B cell (primary cell): ENCODE measurements at regions not wholly inside any gene's neighbourhood (a gene's known extent, or its start where the extent isn't known, plus 50 kb on each side); places are given as distances from the start of the nearest gene placed in this dataset.

Source experiments
- ATAC-seq: fragments of 200-7000 bp; cut with Tn5 transposase; one replicate; pipeline ENCODE4 v1.10.0; 2021; ENCODE audit warnings: low read depth, mild to moderate bottlenecking, moderate number of reproducible peaks, moderate library complexity
- CTCF ChIA-PET: fragments of 350-600 bp; sonication (Branson Sonifier 250); formaldehyde crosslinking; loops from one replicate; lab custom pipeline; 2021; ENCODE audit warnings: antibody characterized with exemption, inconsistent platforms; lab: Charles Lee
- POLR2A ChIA-PET: fragments of 350-600 bp; sonication (Branson Sonifier 250); formaldehyde crosslinking; loops from one replicate; lab custom pipeline; 2021; ENCODE audit warnings: antibody characterized with exemption; lab: Charles Lee
- DNase-seq: peaks from one replicate; pipeline ENCODE4 v3.0.0; 2013
- H2AFZ ChIP-seq: 2 replicates; pipeline ENCODE4 v1.6.1; 2012; ENCODE audit warnings: mild to moderate bottlenecking, low read depth, low read length; ENCODE audit not compliant: insufficient read depth, poor library complexity, severe bottlenecking
- H3K27ac ChIP-seq, 2 donors: 1 replicate in 1 of 2; 2 replicates in 1 of 2; pipeline ENCODE4 v1.5.1; 2012 to 2013; ENCODE audit warnings: low read length in 2 of 2, mild to moderate bottlenecking in 2 of 2, moderate library complexity in 1 of 2
- H3K27me3 ChIP-seq, 4 experiments: fragments of 200-600 bp in 1 of 4; sonication (generic) in 1 of 4; replicated peaks in 1 of 4; 1 replicate in 2 of 4; 2 replicates in 2 of 4; pipeline versions ENCODE4 v1.6.1 to v1.7.0; 2013 to 2016; ENCODE audit warnings: low read length in 3 of 4, mild to moderate bottlenecking in 2 of 4, mixed read lengths in 1 of 4, moderate library complexity in 1 of 4; ENCODE audit not compliant: insufficient read depth in 4 of 4, control insufficient read depth in 3 of 4; ENCODE audit errors: control extremely low read depth in 1 of 4
- H3K36me3 ChIP-seq, 2 experiments: replicated peaks in 1 of 2; 1 replicate in 1 of 2; 2 replicates in 1 of 2; pipeline versions ENCODE4 v1.6.1 to v1.7.1; 2013; ENCODE audit warnings: low read length in 1 of 2; ENCODE audit not compliant: insufficient read depth in 2 of 2, control insufficient read depth in 1 of 2; ENCODE audit errors: control extremely low read depth in 1 of 2, extremely low read depth in 1 of 2
- H3K4me1 ChIP-seq, 2 donors: fragments of 200-600 bp in 1 of 2; sonication (generic) in 1 of 2; 1 replicate in 1 of 2; 2 replicates in 1 of 2; pipeline versions ENCODE4 v1.5.1 to v1.6.1; 2013 to 2017; ENCODE audit warnings: low read length in 2 of 2; ENCODE audit not compliant: control insufficient read depth in 2 of 2, insufficient read depth in 2 of 2
- H3K4me2 ChIP-seq: replicated peaks from 2 replicates; pipeline ENCODE3; 2012; ENCODE audit warnings: mild to moderate bottlenecking, low read depth, low read length; ENCODE audit not compliant: poor library complexity, severe bottlenecking
- H3K4me3 ChIP-seq, 5 experiments: fragments of 200-600 bp in 1 of 5; sonication (generic) in 1 of 5; 1 replicate in 3 of 5; 2 replicates in 2 of 5; pipeline versions ENCODE4 v1.5.1 to v1.7.0; 2011 to 2016; ENCODE audit warnings: low read length in 4 of 5, mild to moderate bottlenecking in 4 of 5, low read depth in 2 of 5, control low read depth in 1 of 5, moderate library complexity in 1 of 5; ENCODE audit not compliant: insufficient read depth in 1 of 5; ENCODE audit errors: control extremely low read depth in 1 of 5, extremely low read depth in 1 of 5
- H3K79me2 ChIP-seq: fragments of 200-600 bp; sonication (generic); one replicate; pipeline ENCODE4 v1.6.0; 2016; ENCODE audit warnings: low read length; ENCODE audit not compliant: control insufficient read depth, insufficient read depth
- H3K9ac ChIP-seq: fragments of 200-600 bp; sonication (generic); 2 replicates; pipeline ENCODE4 v1.6.1; 2017; ENCODE audit warnings: mild to moderate bottlenecking, low read length, moderate library complexity
- H3K9me3 ChIP-seq, 3 donors: one replicate each; pipeline versions ENCODE4 v1.6.1 to v1.7.1; 2013; ENCODE audit warnings: low read length in 2 of 3; ENCODE audit not compliant: control insufficient read depth in 2 of 3, insufficient read depth in 1 of 3; ENCODE audit errors: control extremely low read depth in 1 of 3
- H4K20me1 ChIP-seq: 2 replicates; pipeline ENCODE4 v1.6.0; 2012; ENCODE audit warnings: mild to moderate bottlenecking, low read length; ENCODE audit not compliant: insufficient read depth, control insufficient read depth, poor library complexity, severe bottlenecking
- H3K27ac Mint-ChIP-seq: one replicate; pipeline ENCODE4 v1.8.0; 2021; ENCODE audit warnings: mixed read lengths
- H3K27me3 Mint-ChIP-seq: one replicate; pipeline ENCODE4 v1.8.0; 2021; ENCODE audit warnings: mixed read lengths
- H3K4me1 Mint-ChIP-seq: one replicate; pipeline ENCODE4 v1.8.0; 2021; ENCODE audit warnings: mixed read lengths
- H3K4me3 Mint-ChIP-seq: one replicate; pipeline ENCODE4 v1.8.0; 2021; ENCODE audit warnings: mixed read lengths
- H3K9me3 Mint-ChIP-seq: one replicate; pipeline ENCODE4 v1.8.0; 2022; ENCODE audit warnings: mixed read lengths; ENCODE audit not compliant: insufficient read depth
- EZH2 ChIP-seq: IDR thresholded peaks from 2 replicates; pipeline ENCODE4 v1.6.1; 2012; ENCODE audit warnings: borderline replicate concordance, low read depth, mild to moderate bottlenecking, moderate library complexity, low read length; ENCODE audit not compliant: insufficient read depth, poor library complexity, severe bottlenecking
- WGBS: methylation state at CpG from one replicate; pipeline ENCODE4 v1.1.5; 2013; ENCODE audit warnings: missing lambda C conversion rate; ENCODE audit not compliant: insufficient coverage; 5-methylcytosine and 5-hydroxymethylcytosine counted together
- intact Hi-C: fragments of 100-400 bp; cut with micrococcal nuclease; formaldehyde crosslinking; loops from one replicate; pipeline ENCODE4 v1.10.0; 2022
- TF ChIP-seq, protein P1 (sequence below): fragments of 200-600 bp; IDR thresholded peaks from one replicate; pipeline ENCODE4 v1.8.0; 2022; ENCODE audit warnings: antibody characterized with exemption, mild to moderate bottlenecking

DNA sequence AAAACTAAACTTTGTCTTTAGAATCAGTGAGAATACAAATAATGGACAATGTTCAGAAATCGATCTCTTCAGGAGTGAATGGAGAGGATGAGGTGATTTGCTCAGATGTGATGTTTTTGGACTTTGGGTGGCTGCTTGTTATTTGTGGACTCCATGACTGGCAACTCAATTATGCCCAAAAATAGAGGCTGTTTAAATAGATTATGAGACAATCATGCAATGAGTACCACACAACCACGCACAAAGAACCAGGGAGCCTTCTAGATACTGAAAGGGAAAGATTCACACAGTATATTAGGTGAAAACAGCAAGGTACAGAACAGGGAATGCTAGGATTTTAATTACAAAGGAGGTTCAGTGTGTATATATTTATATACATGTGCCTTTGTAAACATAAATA lies 141.3 kb upstream of the ANK3 start:
- Histone ChIP-seq H3K27ac (no peak overlapping the region), H3K36me3 (no peaks in the 10 kb centered on the region), H3K4me3 (no peak overlapping the region), H3K27me3 (no peaks in the 10 kb centered on the region), H3K79me2 (no peaks in the 10 kb centered on the region), H4K20me1 (no peaks in the 10 kb centered on the region), H3K9me3 (no peaks in the 10 kb centered on the region), H2AFZ (no peak overlapping the region), H3K4me2 (no peak overlapping the region), H3K9ac (no peak overlapping the region), H3K4me1 (no peaks in the 10 kb centered on the region)
- no peak overlapping the region for H3K27ac Mint-ChIP-seq
- CTCF ChIA-PET, result no interaction called here
- no peak for DNase-seq
- TF ChIP-seq, protein P1, sequence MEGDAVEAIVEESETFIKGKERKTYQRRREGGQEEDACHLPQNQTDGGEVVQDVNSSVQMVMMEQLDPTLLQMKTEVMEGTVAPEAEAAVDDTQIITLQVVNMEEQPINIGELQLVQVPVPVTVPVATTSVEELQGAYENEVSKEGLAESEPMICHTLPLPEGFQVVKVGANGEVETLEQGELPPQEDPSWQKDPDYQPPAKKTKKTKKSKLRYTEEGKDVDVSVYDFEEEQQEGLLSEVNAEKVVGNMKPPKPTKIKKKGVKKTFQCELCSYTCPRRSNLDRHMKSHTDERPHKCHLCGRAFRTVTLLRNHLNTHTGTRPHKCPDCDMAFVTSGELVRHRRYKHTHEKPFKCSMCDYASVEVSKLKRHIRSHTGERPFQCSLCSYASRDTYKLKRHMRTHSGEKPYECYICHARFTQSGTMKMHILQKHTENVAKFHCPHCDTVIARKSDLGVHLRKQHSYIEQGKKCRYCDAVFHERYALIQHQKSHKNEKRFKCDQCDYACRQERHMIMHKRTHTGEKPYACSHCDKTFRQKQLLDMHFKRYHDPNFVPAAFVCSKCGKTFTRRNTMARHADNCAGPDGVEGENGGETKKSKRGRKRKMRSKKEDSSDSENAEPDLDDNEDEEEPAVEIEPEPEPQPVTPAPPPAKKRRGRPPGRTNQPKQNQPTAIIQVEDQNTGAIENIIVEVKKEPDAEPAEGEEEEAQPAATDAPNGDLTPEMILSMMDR, result no peak
- no peak for TF ChIP-seq EZH2
- no peak overlapping the region for H3K4me3 Mint-ChIP-seq
- POLR2A ChIA-PET, result no interaction called here
- H3K4me1 Mint-ChIP-seq, result peaks cover 2% of the 10 kb centered on the region
- whole genome bisulfite sequencing, result no CpG with 5 or more reads among the region's 2 CpGs
- H3K9me3 Mint-ChIP-seq, result no peaks in the 10 kb centered on the region
- H3K27me3 Mint-ChIP-seq, result peaks cover 6% of the 10 kb centered on the region
- intact Hi-C loops, result no loop called here
- no peak for ATAC-seq

DNA sequence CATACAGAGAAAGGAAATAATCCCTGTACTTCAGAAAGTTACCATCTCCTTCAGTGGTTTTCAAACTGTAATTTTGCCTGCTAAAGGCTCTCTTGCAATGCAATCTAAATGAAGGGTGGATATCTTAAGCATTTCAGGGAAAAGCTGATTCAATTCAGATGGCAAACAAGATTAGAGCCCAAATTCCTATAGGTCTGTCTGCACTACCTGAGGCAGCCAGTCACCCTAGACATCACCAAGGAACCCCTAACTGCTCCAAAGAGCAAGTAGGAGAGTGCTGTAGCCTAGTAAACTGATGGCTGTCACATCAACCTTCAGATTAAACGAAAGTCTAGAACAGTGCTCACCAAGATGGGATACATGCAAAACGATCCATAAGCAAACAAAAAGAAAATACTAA lies 138.0 kb upstream of the ANK3 start:
- Mint-ChIP-seq H3K9me3 (no peaks in the 10 kb centered on the region), H3K4me3 (no peak overlapping the region), H3K4me1 (no peaks in the 10 kb centered on the region), H3K27ac (no peak overlapping the region), H3K27me3 (peaks cover 6% of the 10 kb centered on the region)
- H2AFZ ChIP-seq, result no peak overlapping the region
- no peaks in the 10 kb centered on the region for H3K4me1 ChIP-seq
- H3K36me3 ChIP-seq, result no peaks in the 10 kb centered on the region
- H4K20me1 ChIP-seq, result no peaks in the 10 kb centered on the region
- no peak overlapping the region for H3K27ac ChIP-seq
- ATAC-seq, result no peak
- H3K4me2 ChIP-seq, result no peak overlapping the region
- TF ChIP-seq, protein P1, result no peak
- TF ChIP-seq EZH2, result no peak
- intact Hi-C loops, result no loop called here
- CTCF ChIA-PET, result no interaction called here
- H3K27me3 ChIP-seq, result no peaks in the 10 kb centered on the region
- no peak for DNase-seq
- POLR2A ChIA-PET, result no interaction called here
- no peak overlapping the region for H3K4me3 ChIP-seq
- whole genome bisulfite sequencing, result no CpG with 5 or more reads among the region's 2 CpGs
- H3K79me2 ChIP-seq, result no peaks in the 10 kb centered on the region
- peaks cover 0 to 5% (median 0%) of the 10 kb centered on the region in 3 donors for H3K9me3 ChIP-seq
- H3K9ac ChIP-seq, result no peak overlapping the region
